KG1 (cell line): ENCODE measurements at regions not wholly inside any gene's neighbourhood (a gene's known extent, or its start where the extent isn't known, plus 50 kb on each side); places are given as distances from the start of the nearest gene placed in this dataset.

Source experiments
- DNase-seq: peaks from one replicate; lab custom pipeline; 2025; lab: John Stamatoyannopoulos, UW

DNA sequence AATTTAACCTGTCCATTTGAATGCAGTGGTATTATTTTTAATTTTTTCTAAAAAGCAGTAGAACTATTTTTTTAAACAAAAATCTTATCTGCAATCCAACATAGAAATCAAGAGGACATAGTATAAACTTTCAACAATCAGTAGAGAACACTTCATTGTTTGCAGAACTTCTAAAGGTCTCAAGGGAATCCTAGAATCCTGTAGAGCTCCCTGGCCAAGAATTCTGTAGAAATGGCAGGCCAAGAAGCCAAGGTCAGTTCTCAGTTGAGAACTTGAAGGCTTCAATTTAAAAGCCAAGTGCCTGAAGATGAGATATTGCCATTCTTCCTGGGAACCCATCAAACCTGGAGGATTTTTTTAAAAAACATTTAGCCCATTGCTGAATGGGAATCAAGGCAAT is 199.2 kb upstream of the KLF4 start:
- no peak for DNase-seq

GRCh38 chr9:107685901-107686300 is 196.3 kb upstream of the KLF4 start:
- no peak for DNase-seq

DNA sequence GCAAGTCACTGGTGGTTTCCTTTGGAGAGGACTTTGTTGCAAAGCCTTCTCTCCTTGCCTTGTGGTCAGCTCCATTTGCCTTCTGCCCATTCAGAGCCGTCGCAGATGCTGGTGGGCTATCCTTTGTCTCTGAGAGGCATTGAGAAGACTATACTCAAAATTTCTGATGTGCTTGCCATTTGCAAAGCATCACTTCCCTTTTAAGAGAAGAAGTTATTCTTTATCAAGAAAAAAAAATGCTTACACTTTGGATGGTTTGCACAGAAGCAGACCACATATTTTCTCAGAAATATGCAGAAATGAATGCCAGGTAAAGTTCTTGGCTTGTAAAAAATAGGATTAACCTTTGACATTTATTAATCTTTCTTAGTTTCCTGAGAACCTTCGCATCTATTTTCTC is 195.8 kb upstream of the KLF4 start:
- no peak for DNase-seq

DNA sequence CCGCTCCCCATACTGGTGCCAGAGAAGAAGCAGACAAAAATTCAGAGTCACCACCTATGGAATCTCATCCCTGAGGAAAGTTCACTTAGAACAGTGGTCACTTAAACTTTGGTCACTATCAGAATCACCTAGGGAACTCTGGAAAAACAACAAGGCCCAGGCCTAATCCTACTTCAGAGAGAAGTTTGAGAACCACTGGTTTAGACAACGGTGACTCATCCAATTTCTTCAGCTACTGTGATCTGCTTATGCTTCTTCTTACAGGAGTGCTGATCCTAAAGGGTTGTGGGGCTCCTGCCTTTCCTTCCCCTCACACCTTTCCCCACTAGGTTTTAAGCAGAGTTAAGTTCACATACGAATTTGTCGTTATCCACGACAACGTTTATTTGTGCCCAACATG is 194.7 kb upstream of the KLF4 start:
- no peak for DNase-seq

DNA sequence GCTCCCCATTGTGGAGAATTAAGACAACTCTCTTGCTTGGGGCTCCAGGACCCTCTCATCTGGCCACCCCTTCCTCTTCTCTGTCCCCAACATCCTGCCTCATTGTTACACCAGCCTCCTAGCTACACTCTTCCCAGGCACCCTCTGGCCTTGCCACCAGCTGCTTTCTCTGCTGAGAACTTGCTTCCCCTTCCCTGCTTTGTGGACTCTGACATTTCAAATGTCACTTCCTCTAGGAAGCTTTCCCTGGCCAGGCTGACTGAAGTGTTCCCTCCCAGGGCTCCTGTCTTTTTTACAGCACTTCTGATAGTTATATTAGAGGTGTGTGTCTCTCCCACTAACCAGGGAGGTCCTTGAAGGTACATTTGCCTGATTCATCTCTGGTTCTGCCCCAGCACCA is 194.0 kb upstream of the KLF4 start:
- DNase-seq = no peak

GRCh38 chr9:107681988-107682387 is 192.4 kb upstream of the KLF4 start:
- no peak for DNase-seq

DNA sequence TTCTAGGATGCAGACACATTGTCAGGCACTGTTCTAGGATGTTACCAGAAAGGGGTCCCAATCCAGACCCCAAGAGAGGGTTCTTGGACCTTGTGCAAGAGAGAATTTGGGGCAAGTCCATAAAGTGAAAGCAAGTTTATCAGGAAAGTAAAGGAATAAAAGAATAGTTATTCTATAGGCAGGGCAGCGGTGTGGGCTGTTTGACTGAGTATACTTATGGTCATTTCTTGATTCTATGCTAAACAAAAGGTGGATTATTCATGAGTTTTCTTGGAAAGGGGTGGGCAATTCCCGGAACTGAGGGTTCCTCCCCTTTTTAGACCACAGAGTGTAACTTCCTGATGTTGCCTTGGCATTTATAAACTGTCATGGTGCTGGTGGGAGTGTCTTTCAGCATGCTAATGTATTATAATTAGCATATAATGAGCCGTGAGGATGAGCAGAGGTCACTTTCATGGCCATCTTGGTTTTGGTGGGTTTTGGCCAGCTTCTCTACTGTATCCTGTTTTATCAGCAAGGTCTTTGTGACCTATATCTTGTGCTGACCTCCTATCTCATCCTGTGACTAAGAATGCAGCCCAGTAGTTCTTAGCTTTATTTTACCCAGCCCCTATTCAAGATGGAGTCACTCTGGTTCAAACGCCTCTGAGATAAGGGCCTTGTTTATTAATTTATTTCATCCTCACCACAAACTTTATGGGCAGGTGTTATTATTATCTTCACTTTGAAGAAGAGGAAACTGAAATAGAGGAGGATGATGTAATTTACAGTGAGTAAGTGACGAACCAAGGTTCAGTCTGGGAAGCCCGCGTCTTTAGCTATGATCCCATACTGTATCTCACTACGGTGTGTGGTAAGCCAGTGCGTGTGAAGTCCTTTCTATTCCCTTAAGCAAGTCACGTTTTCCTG is 186.0 kb upstream of the KLF4 start:
- no peak for DNase-seq

- no peak for DNase-seq
Measured at GRCh38 chr9:107674721-107675277, 185.2 kb upstream of the KLF4 start.

- DNase-seq = no peak
Measured at GRCh38 chr9:107673861-107674720, 184.5 kb upstream of the KLF4 start.

GRCh38 chr9:107671588-107671987 is 182.0 kb upstream of the KLF4 start:
- no peak for DNase-seq

DNA sequence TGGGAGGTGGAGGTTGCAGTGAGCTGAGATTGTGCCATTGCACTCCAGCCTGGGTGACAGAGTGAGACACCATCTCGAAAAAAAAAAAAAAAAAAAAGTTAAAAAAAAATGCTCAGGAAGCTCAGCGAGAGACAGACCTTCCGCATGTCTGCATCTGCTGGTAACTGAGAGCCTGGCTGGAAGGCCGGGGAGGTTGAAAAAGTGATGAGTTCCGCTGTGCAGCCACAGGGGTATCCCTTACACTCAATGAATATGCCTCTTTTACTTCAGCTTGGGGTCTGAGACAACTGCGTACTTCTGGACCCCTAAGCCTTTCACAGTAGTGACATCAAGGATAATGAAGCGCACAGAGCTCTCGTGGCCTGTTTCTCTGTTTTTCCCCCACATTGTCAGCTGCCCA is 179.9 kb upstream of the KLF4 start:
- no peak for DNase-seq

DNA sequence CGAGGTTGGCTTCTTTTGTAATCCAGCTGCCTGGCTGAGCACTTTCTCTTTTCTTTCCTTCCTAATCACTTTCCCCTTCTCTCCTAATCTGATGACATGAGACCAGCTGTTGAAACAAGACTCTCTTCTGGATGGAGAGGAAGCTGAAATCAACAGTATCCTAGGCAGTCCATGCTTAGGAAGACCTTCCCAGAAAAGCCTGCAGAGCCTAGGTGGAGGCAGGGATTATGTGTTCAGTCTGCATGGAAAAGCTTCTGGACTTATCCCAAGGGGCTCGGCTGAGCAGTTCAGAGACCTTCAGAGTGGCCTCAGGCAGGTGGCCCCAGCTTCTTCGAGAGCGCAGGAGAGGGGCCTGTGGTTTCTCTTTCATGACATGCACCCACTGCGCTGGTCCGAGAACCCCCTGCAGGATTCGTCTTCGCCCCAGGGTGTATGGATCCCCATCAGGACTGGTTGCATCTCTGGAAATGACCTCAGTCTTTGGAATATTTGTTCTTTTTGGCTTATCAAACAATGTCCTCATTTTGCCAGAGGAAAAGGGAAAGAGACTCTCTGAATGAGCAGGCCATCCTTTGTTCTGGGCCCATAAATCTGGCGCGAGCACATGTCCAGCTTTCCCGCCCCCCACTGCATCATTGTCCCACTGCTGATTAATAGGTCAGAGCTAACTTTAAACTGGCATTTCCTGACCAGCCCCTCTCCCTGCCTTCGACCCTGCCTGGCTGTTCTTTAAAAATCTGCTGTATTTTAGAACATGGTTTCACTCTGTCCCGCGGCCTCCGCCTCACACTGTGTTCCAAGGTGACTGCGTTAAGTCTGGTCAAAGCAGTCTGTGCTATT is 177.9 kb upstream of the KLF4 start:
- DNase-seq = no peak

DNA sequence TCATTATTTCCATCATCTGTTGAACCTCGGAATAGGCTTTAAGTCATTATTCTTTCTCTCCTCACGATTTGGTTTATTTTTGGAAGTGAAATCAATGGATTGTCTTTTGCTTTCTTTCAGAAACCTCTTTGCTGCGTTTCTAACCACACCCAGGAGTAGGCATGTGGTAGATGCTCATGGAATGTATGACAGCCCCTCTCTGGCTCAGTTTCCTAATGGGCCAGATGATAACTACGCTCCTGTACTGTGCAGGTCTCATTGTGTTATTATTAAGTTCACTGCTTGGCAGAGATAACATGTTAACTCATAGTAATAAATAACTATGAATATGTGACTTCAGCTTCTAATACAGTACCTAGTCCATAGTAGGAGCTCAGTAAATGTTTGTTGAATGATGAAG is 175.5 kb upstream of the KLF4 start:
- DNase-seq = no peak

DNA sequence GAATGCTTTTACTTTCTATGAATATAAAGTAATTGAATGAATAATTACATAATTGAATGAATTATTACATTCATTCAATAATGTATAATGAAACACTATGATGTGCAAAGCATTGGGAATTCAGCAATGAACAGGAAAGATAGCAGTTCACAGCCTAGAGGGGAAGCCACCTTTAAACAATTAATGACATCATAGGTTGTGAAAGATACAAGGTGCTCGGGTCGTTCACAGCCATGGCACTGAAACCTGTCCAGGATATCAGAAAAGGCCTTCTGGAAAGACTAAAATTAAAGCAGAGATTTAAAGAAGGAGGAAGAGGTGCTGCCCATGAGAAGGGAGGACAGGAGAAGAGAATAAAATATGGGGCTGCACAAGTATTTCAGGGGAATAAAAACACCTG is 171.4 kb upstream of the KLF4 start:
- no peak for DNase-seq

GRCh38 chr9:107653263-107653821 is 163.8 kb upstream of the KLF4 start:
- no peak for DNase-seq

DNA sequence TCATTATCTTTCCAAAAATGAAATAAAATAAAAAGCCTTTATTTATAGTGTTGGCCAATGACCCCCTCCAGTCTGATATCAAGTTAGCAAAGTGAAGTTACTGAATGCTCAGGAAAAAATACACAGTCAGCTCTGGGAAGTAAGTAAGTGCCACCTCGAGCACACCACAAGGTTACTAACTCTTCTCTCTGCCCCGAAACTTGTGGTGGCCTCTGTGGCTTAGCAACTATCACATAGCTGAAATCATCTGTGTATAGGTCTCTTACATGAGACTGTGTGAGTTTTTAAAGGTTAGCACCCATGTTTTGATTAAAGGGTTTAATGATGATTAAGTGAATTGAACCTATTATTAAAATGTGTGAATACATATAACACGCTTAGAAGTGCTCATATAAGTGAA is 161.4 kb upstream of the KLF4 start:
- DNase-seq = no peak

- no peak for DNase-seq
Measured at GRCh38 chr9:107650321-107650720, 160.8 kb upstream of the KLF4 start.

- DNase-seq = no peak
Measured at GRCh38 chr9:107648153-107648715, 158.7 kb upstream of the KLF4 start.

GRCh38 chr9:107647611-107648010 is 158.0 kb upstream of the KLF4 start:
- DNase-seq = no peak

- DNase-seq = no peak
Measured at GRCh38 chr9:107647141-107647540, 157.6 kb upstream of the KLF4 start.

DNA sequence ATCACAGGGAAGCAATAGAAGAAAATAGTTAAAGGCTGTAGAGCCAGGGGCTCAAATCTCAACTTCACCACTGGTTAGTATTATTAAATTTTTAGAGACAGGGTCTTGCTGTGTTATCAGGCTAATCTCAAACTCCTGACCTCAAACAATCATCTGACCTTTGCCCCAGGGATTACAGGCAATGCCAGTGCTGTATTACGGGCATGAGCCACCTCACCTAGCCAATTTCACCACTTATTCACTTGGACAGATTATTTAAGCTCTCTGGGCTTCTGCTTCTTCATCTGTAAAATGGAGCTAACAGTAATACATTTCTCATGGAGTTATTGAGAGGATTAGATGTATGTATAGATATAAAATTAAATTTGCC is 155.9 kb upstream of the KLF4 start:
- DNase-seq = no peak
